ENCODE measurements at regions not wholly inside any gene's neighbourhood (a gene's known extent, or its start where the extent isn't known, plus 50 kb on each side); places are given as distances from the start of the nearest gene placed in this dataset.
A peak's percentile ranks its signal among the peaks of the same experiment; 100 is the strongest.
"Not testable (repeated sequence)": the region's sequence is repeated elsewhere in the genome, so short reads cannot be mapped to it uniquely, and the experiment has no call there.

DNA sequence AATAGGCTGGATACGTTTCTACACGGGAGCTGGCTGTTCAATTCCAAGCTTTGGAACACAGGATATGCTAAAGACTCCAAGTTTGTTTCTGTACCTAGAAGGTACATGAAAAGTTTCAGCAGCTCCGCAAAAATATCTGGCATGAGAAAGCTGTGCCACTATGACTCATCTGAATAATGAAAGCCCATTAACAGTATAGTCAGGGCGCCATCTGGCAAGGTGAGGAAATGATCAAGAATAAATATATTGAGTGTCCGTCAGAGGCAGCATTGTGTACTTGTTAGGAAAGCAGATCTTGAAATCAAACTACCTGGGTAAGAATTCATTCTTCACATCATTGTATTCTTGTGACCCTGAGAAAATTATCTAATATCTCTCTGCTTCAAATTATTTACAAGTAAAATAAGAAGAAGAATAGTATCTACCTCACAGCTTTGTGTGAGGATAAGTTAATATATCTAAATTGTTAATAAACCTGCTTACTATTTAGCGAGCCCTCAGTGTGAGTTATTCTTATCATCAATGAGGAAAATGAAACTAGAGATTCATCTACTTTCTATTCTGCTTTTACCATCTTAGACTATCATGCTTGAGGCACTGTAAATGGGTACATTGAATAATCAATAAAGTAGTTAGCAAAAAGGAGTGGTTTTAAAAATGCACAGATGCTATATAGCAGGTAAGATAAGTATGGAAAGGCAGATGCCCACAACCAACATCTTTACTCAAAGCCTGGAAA lies 53.5 kb downstream of the FSCB start:
- H3K9me3 ChIP-seq: peaks cover 7 to 12% of the 10 kb centered on the region in 2 donors
- intact Hi-C loops (cut with DNase I; ENCODE audit: low total_unique reads) (no loop called here), in situ Hi-C loops (cut with MboI; ENCODE audit: low pct_ligation_motif_present in 1 of 4, low pct_unique_long_range_greater_than_20kb in 1 of 4, low sequenced_read_pairs in 3 of 4) (no loop called here)
- no peak overlapping the region for H3K27ac ChIP-seq
- TF ChIP-seq, protein P1, sequence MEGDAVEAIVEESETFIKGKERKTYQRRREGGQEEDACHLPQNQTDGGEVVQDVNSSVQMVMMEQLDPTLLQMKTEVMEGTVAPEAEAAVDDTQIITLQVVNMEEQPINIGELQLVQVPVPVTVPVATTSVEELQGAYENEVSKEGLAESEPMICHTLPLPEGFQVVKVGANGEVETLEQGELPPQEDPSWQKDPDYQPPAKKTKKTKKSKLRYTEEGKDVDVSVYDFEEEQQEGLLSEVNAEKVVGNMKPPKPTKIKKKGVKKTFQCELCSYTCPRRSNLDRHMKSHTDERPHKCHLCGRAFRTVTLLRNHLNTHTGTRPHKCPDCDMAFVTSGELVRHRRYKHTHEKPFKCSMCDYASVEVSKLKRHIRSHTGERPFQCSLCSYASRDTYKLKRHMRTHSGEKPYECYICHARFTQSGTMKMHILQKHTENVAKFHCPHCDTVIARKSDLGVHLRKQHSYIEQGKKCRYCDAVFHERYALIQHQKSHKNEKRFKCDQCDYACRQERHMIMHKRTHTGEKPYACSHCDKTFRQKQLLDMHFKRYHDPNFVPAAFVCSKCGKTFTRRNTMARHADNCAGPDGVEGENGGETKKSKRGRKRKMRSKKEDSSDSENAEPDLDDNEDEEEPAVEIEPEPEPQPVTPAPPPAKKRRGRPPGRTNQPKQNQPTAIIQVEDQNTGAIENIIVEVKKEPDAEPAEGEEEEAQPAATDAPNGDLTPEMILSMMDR (IDR thresholded peaks at IDR 0.05): no peak
- no peak for TF ChIP-seq POLR2A (IDR thresholded peaks at IDR 0.05)
- no peak for TF ChIP-seq EP300 (IDR thresholded peaks at IDR 0.05; ENCODE audit: low read depth)
- TF ChIP-seq POLR2AphosphoS5 (IDR thresholded peaks at IDR 0.05): no peak
- H3K4me3 ChIP-seq: no peak overlapping the region
- peaks cover 0 to 8% (median 4%) of the 10 kb centered on the region in 4 donors for H3K4me1 ChIP-seq
- WGBS, 2 donors (ENCODE audit: low coverage in 1 of 2): 86 to 87% methylated on average over 5 to 6 of the region's 6 CpGs
- no peak for DNase-seq
- H3K27me3 ChIP-seq: no peaks in the 10 kb centered on the region
- no peaks in the 10 kb centered on the region for H3K36me3 ChIP-seq

GRCh38 chr14:44450232-44450631 lies 56.9 kb downstream of the FSCB start:
- H3K36me3 ChIP-seq; DNase-seq; intact Hi-C loops (cut with DNase I; ENCODE audit: low total_unique reads); in situ Hi-C loops (cut with MboI; ENCODE audit: low pct_ligation_motif_present in 1 of 4, low pct_unique_long_range_greater_than_20kb in 1 of 4, low sequenced_read_pairs in 3 of 4); H3K27ac ChIP-seq; H3K9me3 ChIP-seq; H3K4me3 ChIP-seq; H3K27me3 ChIP-seq: not testable (repeated sequence)
- 60 to 85% methylated on average over 2 to 3 of the region's 3 CpGs for WGBS, 2 donors (ENCODE audit: low coverage in 1 of 2)
- peaks cover 0 to 16% (median 6%) of the 10 kb centered on the region in 4 donors for H3K4me1 ChIP-seq

- in situ Hi-C loops (cut with MboI; ENCODE audit: low pct_ligation_motif_present in 1 of 4, low pct_unique_long_range_greater_than_20kb in 1 of 4, low sequenced_read_pairs in 3 of 4) (no loop called here), intact Hi-C loops (cut with DNase I; ENCODE audit: low total_unique reads) (no loop called here)
- no peaks in the 10 kb centered on the region for H3K36me3 ChIP-seq
- peaks cover 0 to 16% (median 6%) of the 10 kb centered on the region in 4 donors for H3K4me1 ChIP-seq
- DNase-seq: peak; percentile 39
- peak overlapping the region in 2 of 4 donors; percentile 8 to 21 for H3K27ac ChIP-seq
- peaks cover 0 to 5% of the 10 kb centered on the region in 2 donors for H3K9me3 ChIP-seq
- no peak for TF ChIP-seq POLR2AphosphoS5 (IDR thresholded peaks at IDR 0.05)
- TF ChIP-seq POLR2A (IDR thresholded peaks at IDR 0.05): no peak
- no peak for TF ChIP-seq EP300 (IDR thresholded peaks at IDR 0.05; ENCODE audit: low read depth)
- no peak overlapping the region for H3K4me3 ChIP-seq
- WGBS, 2 donors (ENCODE audit: low coverage in 1 of 2): 45 to 69% methylated on average over 2 of the region's 2 CpGs
- H3K27me3 ChIP-seq: no peaks in the 10 kb centered on the region
Measured at GRCh38 chr14:44449680-44450079, 57.4 kb downstream of the FSCB start.

- intact Hi-C loops (cut with DNase I; ENCODE audit: low total_unique reads) (no loop called here), in situ Hi-C loops (cut with MboI; ENCODE audit: low pct_ligation_motif_present in 1 of 4, low pct_unique_long_range_greater_than_20kb in 1 of 4, low sequenced_read_pairs in 3 of 4) (no loop called here)
- no peak for DNase-seq
- no peaks in the 10 kb centered on the region for H3K36me3 ChIP-seq
- H3K9me3 ChIP-seq: peaks cover 0 to 5% of the 10 kb centered on the region in 2 donors
- 27 to 35% methylated on average over 4 to 5 of the region's 5 CpGs for WGBS, 2 donors (ENCODE audit: low coverage in 1 of 2)
- TF ChIP-seq, protein P1 (IDR thresholded peaks at IDR 0.05): no peak
- TF ChIP-seq POLR2AphosphoS5 (IDR thresholded peaks at IDR 0.05) (no peak), POLR2A (IDR thresholded peaks at IDR 0.05) (no peak)
- H3K4me3 ChIP-seq: no peak overlapping the region
- H3K27me3 ChIP-seq: no peaks in the 10 kb centered on the region
- peaks cover 0 to 16% (median 6%) of the 10 kb centered on the region in 4 donors for H3K4me1 ChIP-seq
- peak overlapping the region in 2 of 4 donors; percentile 8 to 21 for H3K27ac ChIP-seq
Measured at GRCh38 chr14:44448951-44449358, 58.1 kb downstream of the FSCB start.

- 67 to 75% methylated on average over 2 of the region's 2 CpGs for WGBS, 2 donors (ENCODE audit: low coverage in 1 of 2)
- Histone ChIP-seq H3K27ac (no peak overlapping the region), H3K4me3 (no peak overlapping the region), H3K4me1 (peaks cover 0 to 16% (median 6%) of the 10 kb centered on the region in 4 donors), H3K36me3 (no peaks in the 10 kb centered on the region), H3K27me3 (no peaks in the 10 kb centered on the region), H3K9me3 (peaks cover 0 to 5% of the 10 kb centered on the region in 2 donors)
- DNase-seq: no peak
- in situ Hi-C loops (cut with MboI; ENCODE audit: low pct_ligation_motif_present in 1 of 4, low pct_unique_long_range_greater_than_20kb in 1 of 4, low sequenced_read_pairs in 3 of 4): no loop called here
- intact Hi-C loops (cut with DNase I; ENCODE audit: low total_unique reads): no loop called here
- TF ChIP-seq POLR2A (IDR thresholded peaks at IDR 0.05): no peak
- TF ChIP-seq EP300 (IDR thresholded peaks at IDR 0.05; ENCODE audit: low read depth): no peak
- TF ChIP-seq POLR2AphosphoS5 (IDR thresholded peaks at IDR 0.05): no peak
- TF ChIP-seq, protein P1 (IDR thresholded peaks at IDR 0.05): no peak
Measured at GRCh38 chr14:44446965-44447364, 60.1 kb downstream of the FSCB start.
